Left lung (tissue), 4 donors: ENCODE measurements at regions not wholly inside any gene's neighbourhood (a gene's known extent, or its start where the extent isn't known, plus 50 kb on each side); places are given as distances from the start of the nearest gene placed in this dataset.

ENCODE experiments used
- ATAC-seq: fragments of 200-7000 bp; cut with Tn5 transposase; one replicate; pipeline ENCODE4 v1.9.1; 2020; ENCODE audit warnings: moderate library complexity
- DNase-seq, 4 donors: peaks; one replicate each; pipeline ENCODE4 v3.0.0-alpha.2; 2013 to 2020
- H3K27ac ChIP-seq, 2 donors: fragments of 200-600 bp; sonication (generic) in 1 of 2; one replicate each; pipeline versions ENCODE4 v1.5.0 to v1.8.0; 2020 to 2021
- H3K27me3 ChIP-seq, 2 donors: fragments of 200-600 bp; sonication (generic) in 1 of 2; one replicate each; pipeline versions ENCODE4 v1.5.0 to v1.8.0; 2020 to 2021
- H3K36me3 ChIP-seq, 2 donors: fragments of 200-600 bp; sonication (generic) in 1 of 2; one replicate each; pipeline versions ENCODE4 v1.5.0 to v1.8.0; 2020 to 2021
- H3K4me1 ChIP-seq, 2 donors: fragments of 200-600 bp; one replicate each; pipeline ENCODE4 v1.8.0; 2021
- H3K4me3 ChIP-seq, 2 donors: fragments of 200-600 bp; sonication (generic) in 1 of 2; one replicate each; pipeline versions ENCODE4 v1.5.0 to v1.8.0; 2020 to 2021; ENCODE audit warnings: mild to moderate bottlenecking in 1 of 2
- H3K9me3 ChIP-seq, 2 donors: fragments of 200-600 bp; sonication (generic) in 1 of 2; one replicate each; pipeline versions ENCODE4 v1.5.0 to v1.8.0; 2020 to 2021
- intact Hi-C, 2 donors: fragments of 100-400 bp; cut with DNase I; formaldehyde crosslinking; loops; one replicate each; pipeline versions ENCODE4 v1.11.2 to v1.14.2; 2022
- TF ChIP-seq, protein P1 (sequence below), 2 donors: fragments of 200-600 bp; sonication (generic) in 1 of 2; IDR thresholded peaks; one replicate each; pipeline versions ENCODE4 v1.5.0 to v1.8.0; 2021; ENCODE audit warnings: antibody characterized with exemption in 2 of 2
- donor health status: DM: no; HTN: yes; CAD: no.
- donor health status: DM: no; HTN: no; CAD: no.

DNA sequence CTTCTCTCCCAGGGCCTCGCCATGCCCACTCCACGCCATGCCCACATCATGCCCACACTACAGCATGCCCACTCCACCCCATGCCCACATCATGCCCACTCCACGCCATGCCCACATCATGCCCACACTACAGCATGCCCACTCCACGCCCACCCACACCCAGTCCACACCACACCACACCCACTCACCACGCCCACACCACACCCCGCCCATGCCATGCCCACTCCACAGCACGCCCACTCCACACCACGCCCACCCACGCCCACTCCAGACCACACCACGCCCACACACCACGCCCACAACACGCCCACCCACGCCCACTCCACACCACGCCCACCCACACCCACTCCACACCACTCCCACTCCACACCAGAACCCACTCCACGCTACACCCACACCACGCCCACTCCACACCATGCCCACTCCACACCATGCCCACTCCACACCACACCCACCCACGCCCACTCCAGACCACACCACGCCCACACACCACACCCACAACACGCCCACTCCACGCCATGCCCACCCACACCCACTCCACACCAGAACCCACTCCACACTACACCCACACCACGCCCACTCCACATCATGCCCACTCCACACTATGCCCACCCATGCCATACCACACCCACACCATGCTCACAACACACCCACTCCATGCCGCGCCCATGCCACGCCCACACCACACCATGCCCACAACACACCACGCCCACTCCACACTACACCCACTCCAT lies 88.6 kb downstream of the ERMARD start:
- DNase-seq (peak in 1 of 4 donors; percentile 56), ATAC-seq (no peak)
- TF ChIP-seq, protein P1, sequence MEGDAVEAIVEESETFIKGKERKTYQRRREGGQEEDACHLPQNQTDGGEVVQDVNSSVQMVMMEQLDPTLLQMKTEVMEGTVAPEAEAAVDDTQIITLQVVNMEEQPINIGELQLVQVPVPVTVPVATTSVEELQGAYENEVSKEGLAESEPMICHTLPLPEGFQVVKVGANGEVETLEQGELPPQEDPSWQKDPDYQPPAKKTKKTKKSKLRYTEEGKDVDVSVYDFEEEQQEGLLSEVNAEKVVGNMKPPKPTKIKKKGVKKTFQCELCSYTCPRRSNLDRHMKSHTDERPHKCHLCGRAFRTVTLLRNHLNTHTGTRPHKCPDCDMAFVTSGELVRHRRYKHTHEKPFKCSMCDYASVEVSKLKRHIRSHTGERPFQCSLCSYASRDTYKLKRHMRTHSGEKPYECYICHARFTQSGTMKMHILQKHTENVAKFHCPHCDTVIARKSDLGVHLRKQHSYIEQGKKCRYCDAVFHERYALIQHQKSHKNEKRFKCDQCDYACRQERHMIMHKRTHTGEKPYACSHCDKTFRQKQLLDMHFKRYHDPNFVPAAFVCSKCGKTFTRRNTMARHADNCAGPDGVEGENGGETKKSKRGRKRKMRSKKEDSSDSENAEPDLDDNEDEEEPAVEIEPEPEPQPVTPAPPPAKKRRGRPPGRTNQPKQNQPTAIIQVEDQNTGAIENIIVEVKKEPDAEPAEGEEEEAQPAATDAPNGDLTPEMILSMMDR (IDR thresholded peaks at IDR 0.05) = no peak
- Histone ChIP-seq H3K27me3 (peaks cover 0 to 5% of the 10 kb centered on the region in 2 donors), H3K9me3 (no peaks in the 10 kb centered on the region), H3K4me3 (no peak overlapping the region), H3K4me1 (no peaks in the 10 kb centered on the region), H3K27ac (no peak overlapping the region), H3K36me3 (no peaks in the 10 kb centered on the region)
- intact Hi-C loops = loop anchor here in 1 of 2 donors (10.0 kb wide), 1 partner anchor 455 kb away; the partner anchor contains the start of gene DLL1

DNA sequence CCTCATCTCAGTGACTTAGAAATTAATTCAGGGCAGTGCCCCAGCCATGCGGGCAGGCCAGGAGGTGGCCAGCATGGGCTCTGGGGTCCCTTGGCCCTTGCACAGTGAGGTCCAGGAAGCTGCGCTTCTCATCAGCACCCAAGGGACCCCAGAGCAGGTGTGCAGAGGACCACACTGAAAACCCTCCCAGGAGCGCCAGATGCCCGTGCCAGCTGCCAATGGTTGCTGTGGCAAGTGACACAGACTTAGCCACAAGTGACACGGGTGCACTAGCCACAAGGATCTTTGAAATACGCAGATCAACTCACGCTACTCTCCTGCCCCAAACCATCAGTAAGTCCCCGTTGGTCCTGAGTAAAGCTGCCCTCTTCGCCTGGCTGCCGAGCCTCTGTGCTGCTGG lies 88.1 kb downstream of the ERMARD start:
- DNase-seq (peak in 1 of 4 donors; percentile 54), ATAC-seq (no peak)
- H3K27ac ChIP-seq = no peak overlapping the region
- H3K36me3 ChIP-seq = no peaks in the 10 kb centered on the region
- peaks cover 0 to 5% of the 10 kb centered on the region in 2 donors for H3K27me3 ChIP-seq
- TF ChIP-seq, protein P1 (IDR thresholded peaks at IDR 0.05) = no peak
- H3K4me3 ChIP-seq = no peak overlapping the region
- intact Hi-C loops = loop anchor here in 1 of 2 donors (10.0 kb wide), 1 partner anchor 455 kb away; the partner anchor contains the start of gene DLL1
- no peaks in the 10 kb centered on the region for H3K9me3 ChIP-seq
- no peaks in the 10 kb centered on the region for H3K4me1 ChIP-seq

GRCh38 chr6:169839029-169839481 lies 87.6 kb downstream of the ERMARD start:
- H3K27me3 ChIP-seq = peaks cover 0 to 5% of the 10 kb centered on the region in 2 donors
- no peak overlapping the region for H3K27ac ChIP-seq
- no peak for ATAC-seq
- no peaks in the 10 kb centered on the region for H3K36me3 ChIP-seq
- TF ChIP-seq, protein P1 (IDR thresholded peaks at IDR 0.05) = no peak
- no peaks in the 10 kb centered on the region for H3K9me3 ChIP-seq
- H3K4me3 ChIP-seq = no peak overlapping the region
- H3K4me1 ChIP-seq = no peaks in the 10 kb centered on the region
- intact Hi-C loops = loop anchor here in 1 of 2 donors (10.0 kb wide), 1 partner anchor 456 kb away; the partner anchor contains the start of gene DLL1
- DNase-seq = peak in 1 of 4 donors; percentile 55

DNA sequence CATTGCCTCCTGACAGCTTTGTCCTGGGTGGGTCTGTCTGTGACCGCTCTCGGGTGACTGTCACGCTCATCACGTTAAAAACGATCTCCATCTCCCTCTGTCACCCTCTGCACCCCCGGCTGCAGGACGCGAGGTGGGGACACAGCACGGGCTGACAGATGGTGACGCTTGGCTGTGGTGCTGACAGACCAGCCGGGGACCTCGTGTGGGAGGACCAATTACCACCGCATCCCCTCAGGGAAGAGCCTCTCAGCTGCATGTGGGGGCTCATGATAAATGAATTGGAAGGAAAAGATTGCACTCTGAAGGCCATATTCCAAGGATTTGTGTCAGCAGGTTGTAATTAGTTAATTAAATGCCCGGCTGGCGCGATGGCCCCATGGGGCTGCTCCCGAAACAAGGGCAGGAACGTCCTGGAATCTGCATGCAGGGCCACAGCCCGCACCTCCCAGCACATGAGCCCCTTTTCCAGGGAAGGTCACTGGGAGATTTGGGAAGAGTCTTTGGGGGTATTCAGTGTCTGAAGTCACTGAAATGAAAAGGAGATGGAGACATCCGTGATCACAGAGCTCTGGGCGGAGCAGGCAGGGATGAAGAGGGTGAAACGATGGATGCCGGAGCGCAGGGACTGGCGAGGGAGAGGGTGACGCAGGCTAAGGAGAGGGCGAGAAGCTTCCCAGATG lies 87.1 kb downstream of the ERMARD start:
- H3K4me1 ChIP-seq = no peaks in the 10 kb centered on the region
- intact Hi-C loops = loop anchor here in 1 of 2 donors (10.0 kb wide), 1 partner anchor 456 kb away; the partner anchor contains the start of gene DLL1
- TF ChIP-seq, protein P1 (IDR thresholded peaks at IDR 0.05) = no peak
- peaks cover 0 to 5% of the 10 kb centered on the region in 2 donors for H3K27me3 ChIP-seq
- no peak overlapping the region for H3K27ac ChIP-seq
- no peaks in the 10 kb centered on the region for H3K36me3 ChIP-seq
- ATAC-seq (no peak), DNase-seq (peak in 2 of 4 donors; percentile 20 to 62)
- H3K9me3 ChIP-seq = no peaks in the 10 kb centered on the region
- H3K4me3 ChIP-seq = no peak overlapping the region
